ENCODE measurements at regions not wholly inside any gene's neighbourhood (a gene's known extent, or its start where the extent isn't known, plus 50 kb on each side); places are given as distances from the start of the nearest gene placed in this dataset.

- BruUV-seq (replicated peaks), result no TSS peak
- Histone ChIP-seq H4K20me1 (ENCODE audit: insufficient read depth) (no peaks in the 10 kb centered on the region), H3K9ac (ENCODE audit: low read length) (no peak overlapping the region), H3K4me3 (replicated peaks in 1 of 2; ENCODE audit: low read depth in 1 of 2, low read length in 2 of 2) (no peak overlapping the region), H3K4me2 (ENCODE audit: low read length) (no peak overlapping the region), H3K9me3 (ENCODE audit: control insufficient read depth in 1 of 2, insufficient read depth in 1 of 2, low read depth in 1 of 2, low read length in 2 of 2) (no peaks in the 10 kb centered on the region), H3K27me3 (ENCODE audit: insufficient read depth, low read length) (no peaks in the 10 kb centered on the region), H3K36me3 (ENCODE audit: control insufficient read depth in 1 of 2, insufficient read depth in 2 of 2, low read length in 2 of 2) (no peaks in the 10 kb centered on the region), H2AFZ (ENCODE audit: low read depth, low read length, poor library complexity, severe bottlenecking) (no peak overlapping the region), H3K79me2 (ENCODE audit: insufficient read depth, low read length) (no peaks in the 10 kb centered on the region), H3K27ac (ENCODE audit: low read depth, low read length) (no peak overlapping the region), H3K9me2 (ENCODE audit: insufficient read depth) (no peaks in the 10 kb centered on the region), H3K4me1 (ENCODE audit: control insufficient read depth in 1 of 2, insufficient read depth in 2 of 2, low read length in 2 of 2) (no peaks in the 10 kb centered on the region)
- no peak for DNase-seq (ENCODE audit: low read depth, low spot score)
- intact Hi-C loops (cut with micrococcal nuclease), result no loop called here
- ChIA-PET CTCF (no interaction called here), RAD21 (ENCODE audit: low non-redundant PET in 1 of 2, low total read pairs in 2 of 2, uncharacterized antibody in 2 of 2, unreplicated experiment in 2 of 2) (no interaction called here), POLR2A (no interaction called here)
- TF ChIP-seq, protein P1, sequence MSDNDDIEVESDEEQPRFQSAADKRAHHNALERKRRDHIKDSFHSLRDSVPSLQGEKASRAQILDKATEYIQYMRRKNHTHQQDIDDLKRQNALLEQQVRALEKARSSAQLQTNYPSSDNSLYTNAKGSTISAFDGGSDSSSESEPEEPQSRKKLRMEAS (IDR thresholded peaks at IDR 0.05), result no peak
- TF ChIP-seq, protein P2, sequence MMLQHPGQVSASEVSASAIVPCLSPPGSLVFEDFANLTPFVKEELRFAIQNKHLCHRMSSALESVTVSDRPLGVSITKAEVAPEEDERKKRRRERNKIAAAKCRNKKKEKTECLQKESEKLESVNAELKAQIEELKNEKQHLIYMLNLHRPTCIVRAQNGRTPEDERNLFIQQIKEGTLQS (IDR thresholded peaks at IDR 0.05), result no peak
- TF ChIP-seq SRF (IDR thresholded peaks at IDR 0.05; ENCODE audit: low read depth) (no peak), ZBTB33 (IDR thresholded peaks at IDR 0.05; ENCODE audit: extremely low read depth, insufficient replicate concordance, low read length) (no peak), TCF7L2 (IDR thresholded peaks at IDR 0.05; ENCODE audit: borderline replicate concordance, extremely low read depth, insufficient read depth, insufficient read length) (no peak), ZNF274 (IDR thresholded peaks at IDR 0.05; ENCODE audit: low read depth, low read length) (no peak), SP1 (IDR thresholded peaks at IDR 0.05; ENCODE audit: low read depth) (no peak), POLR2A (IDR thresholded peaks at IDR 0.05; ENCODE audit: borderline replicate concordance, extremely low read depth, insufficient read depth, insufficient read length) (no peak), POLR2AphosphoS5 (IDR thresholded peaks at IDR 0.05; ENCODE audit: low read depth, low read length) (no peak), CEBPB (IDR thresholded peaks at IDR 0.05; ENCODE audit: low read depth) (no peak), SIN3A (IDR thresholded peaks at IDR 0.05; ENCODE audit: low read depth) (no peak), JUND (IDR thresholded peaks at IDR 0.05) (no peak), EGR1 (IDR thresholded peaks at IDR 0.05; ENCODE audit: low read depth) (no peak), CBX3 (IDR thresholded peaks at IDR 0.05; ENCODE audit: low read depth) (no peak), FOSL1 (IDR thresholded peaks at IDR 0.05; ENCODE audit: low read depth) (no peak), EZH2 (IDR thresholded peaks at IDR 0.05) (no peak), ZFX (IDR thresholded peaks at IDR 0.05) (no peak), ELF1 (IDR thresholded peaks at IDR 0.05; ENCODE audit: borderline replicate concordance, low read depth) (no peak)
- TF ChIP-seq, protein P3, sequence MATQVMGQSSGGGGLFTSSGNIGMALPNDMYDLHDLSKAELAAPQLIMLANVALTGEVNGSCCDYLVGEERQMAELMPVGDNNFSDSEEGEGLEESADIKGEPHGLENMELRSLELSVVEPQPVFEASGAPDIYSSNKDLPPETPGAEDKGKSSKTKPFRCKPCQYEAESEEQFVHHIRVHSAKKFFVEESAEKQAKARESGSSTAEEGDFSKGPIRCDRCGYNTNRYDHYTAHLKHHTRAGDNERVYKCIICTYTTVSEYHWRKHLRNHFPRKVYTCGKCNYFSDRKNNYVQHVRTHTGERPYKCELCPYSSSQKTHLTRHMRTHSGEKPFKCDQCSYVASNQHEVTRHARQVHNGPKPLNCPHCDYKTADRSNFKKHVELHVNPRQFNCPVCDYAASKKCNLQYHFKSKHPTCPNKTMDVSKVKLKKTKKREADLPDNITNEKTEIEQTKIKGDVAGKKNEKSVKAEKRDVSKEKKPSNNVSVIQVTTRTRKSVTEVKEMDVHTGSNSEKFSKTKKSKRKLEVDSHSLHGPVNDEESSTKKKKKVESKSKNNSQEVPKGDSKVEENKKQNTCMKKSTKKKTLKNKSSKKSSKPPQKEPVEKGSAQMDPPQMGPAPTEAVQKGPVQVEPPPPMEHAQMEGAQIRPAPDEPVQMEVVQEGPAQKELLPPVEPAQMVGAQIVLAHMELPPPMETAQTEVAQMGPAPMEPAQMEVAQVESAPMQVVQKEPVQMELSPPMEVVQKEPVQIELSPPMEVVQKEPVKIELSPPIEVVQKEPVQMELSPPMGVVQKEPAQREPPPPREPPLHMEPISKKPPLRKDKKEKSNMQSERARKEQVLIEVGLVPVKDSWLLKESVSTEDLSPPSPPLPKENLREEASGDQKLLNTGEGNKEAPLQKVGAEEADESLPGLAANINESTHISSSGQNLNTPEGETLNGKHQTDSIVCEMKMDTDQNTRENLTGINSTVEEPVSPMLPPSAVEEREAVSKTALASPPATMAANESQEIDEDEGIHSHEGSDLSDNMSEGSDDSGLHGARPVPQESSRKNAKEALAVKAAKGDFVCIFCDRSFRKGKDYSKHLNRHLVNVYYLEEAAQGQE (IDR thresholded peaks at IDR 0.05; ENCODE audit: low read depth), result no peak
- no peak for ATAC-seq
Measured at GRCh38 chr2:12070581-12070980, 324.1 kb downstream of the LPIN1 start.
